Peyer's patch (tissue), 4 donors: ENCODE measurements at regions not wholly inside any gene's neighbourhood (a gene's known extent, or its start where the extent isn't known, plus 50 kb on each side); places are given as distances from the start of the nearest gene placed in this dataset.
"Not testable (repeated sequence)": the region's sequence is repeated elsewhere in the genome, so short reads cannot be mapped to it uniquely, and the experiment has no call there.

Source experiments
- DNase-seq, 3 donors: peaks; one replicate each; pipeline ENCODE4 v3.0.0-alpha.2; 2017 to 2019
- H3K27ac ChIP-seq, 4 donors: fragments of 200-600 bp; sonication (generic); one replicate each; pipeline ENCODE4 v1.5.1; 2016 to 2019
- H3K27me3 ChIP-seq, 2 donors: fragments of 200-600 bp; sonication (generic); one replicate each; pipeline ENCODE4 v1.5.1; 2019
- H3K36me3 ChIP-seq, 3 donors: fragments of 200-600 bp; sonication (generic); one replicate each; pipeline ENCODE4 v1.5.1; 2016 to 2019
- H3K4me1 ChIP-seq, 4 donors: fragments of 200-600 bp; sonication (generic); one replicate each; pipeline ENCODE4 v1.5.1; 2016 to 2019
- H3K4me3 ChIP-seq, 4 donors: fragments of 200-600 bp; sonication (generic); 1 replicate in 3 of 4; 2 replicates in 1 of 4; pipeline ENCODE4 v1.5.1; 2016 to 2019; ENCODE audit warnings: mild to moderate bottlenecking in 1 of 4
- H3K9me3 ChIP-seq, 4 donors: fragments of 200-600 bp; sonication (generic); one replicate each; pipeline ENCODE4 v1.5.1; 2016 to 2019; ENCODE audit warnings: mild to moderate bottlenecking in 1 of 4
- POLR2A ChIP-seq, 2 donors: fragments of 450-650 bp; IDR thresholded peaks; one replicate each; pipeline ENCODE4 v1.5.1; 2017; ENCODE audit warnings: antibody characterized with exemption in 2 of 2, mild to moderate bottlenecking in 2 of 2, moderate library complexity in 2 of 2
- TF ChIP-seq, protein P1 (sequence below), 6 experiments: fragments of 450-650 bp in 4 of 6; fragments of 200-600 bp in 2 of 6; sonication (generic) in 1 of 6; IDR thresholded peaks; one replicate each; pipeline ENCODE4 v1.5.1; 2017 to 2019; ENCODE audit warnings: antibody characterized with exemption in 6 of 6, mild to moderate bottlenecking in 3 of 6, moderate library complexity in 1 of 6

DNA sequence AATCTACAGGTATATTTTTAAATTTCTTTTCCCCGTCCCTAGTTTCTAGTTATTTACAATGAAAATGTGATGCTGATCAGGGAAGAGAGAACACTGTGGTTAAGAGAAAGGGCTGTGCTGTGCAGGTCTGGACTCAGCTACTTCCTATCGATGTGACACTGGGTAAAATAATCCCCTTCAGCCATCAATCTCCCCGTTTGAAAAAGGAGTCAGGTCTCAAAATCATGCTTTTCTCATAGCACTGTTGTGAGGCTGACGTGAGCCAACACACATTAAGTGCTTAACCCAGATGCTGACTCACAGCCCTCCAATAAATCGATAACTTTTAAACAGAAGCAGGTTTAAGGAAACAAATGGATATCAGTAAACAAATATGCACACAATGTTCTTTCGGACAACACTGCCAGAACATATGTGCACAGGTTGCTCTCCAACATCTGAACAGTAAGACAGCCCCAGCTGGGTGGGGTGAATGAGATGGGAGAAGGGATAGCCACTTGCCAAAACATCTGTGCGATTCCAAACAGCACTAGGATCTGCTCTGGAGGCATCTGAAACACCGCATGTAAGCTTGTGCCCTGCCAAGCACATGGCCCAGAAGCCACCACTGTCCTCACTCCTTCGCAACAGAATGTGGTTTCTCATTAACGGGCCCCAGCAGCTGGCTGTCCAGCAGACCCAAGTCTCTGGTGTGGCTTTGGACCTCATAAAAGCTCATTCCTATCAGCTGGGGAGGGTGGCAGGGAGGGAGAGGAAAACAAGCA, 143.2 kb upstream of the PRICKLE2 start:
- TF ChIP-seq, protein P1, sequence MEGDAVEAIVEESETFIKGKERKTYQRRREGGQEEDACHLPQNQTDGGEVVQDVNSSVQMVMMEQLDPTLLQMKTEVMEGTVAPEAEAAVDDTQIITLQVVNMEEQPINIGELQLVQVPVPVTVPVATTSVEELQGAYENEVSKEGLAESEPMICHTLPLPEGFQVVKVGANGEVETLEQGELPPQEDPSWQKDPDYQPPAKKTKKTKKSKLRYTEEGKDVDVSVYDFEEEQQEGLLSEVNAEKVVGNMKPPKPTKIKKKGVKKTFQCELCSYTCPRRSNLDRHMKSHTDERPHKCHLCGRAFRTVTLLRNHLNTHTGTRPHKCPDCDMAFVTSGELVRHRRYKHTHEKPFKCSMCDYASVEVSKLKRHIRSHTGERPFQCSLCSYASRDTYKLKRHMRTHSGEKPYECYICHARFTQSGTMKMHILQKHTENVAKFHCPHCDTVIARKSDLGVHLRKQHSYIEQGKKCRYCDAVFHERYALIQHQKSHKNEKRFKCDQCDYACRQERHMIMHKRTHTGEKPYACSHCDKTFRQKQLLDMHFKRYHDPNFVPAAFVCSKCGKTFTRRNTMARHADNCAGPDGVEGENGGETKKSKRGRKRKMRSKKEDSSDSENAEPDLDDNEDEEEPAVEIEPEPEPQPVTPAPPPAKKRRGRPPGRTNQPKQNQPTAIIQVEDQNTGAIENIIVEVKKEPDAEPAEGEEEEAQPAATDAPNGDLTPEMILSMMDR (IDR thresholded peaks at IDR 0.05): no peak
- no peak for TF ChIP-seq POLR2A (IDR thresholded peaks at IDR 0.05)
- DNase-seq: no peak
- H3K27me3 ChIP-seq: no peaks in the 10 kb centered on the region
- H3K4me3 ChIP-seq: no peak overlapping the region
- H3K36me3 ChIP-seq: no peaks in the 10 kb centered on the region
- no peaks in the 10 kb centered on the region for H3K4me1 ChIP-seq
- H3K9me3 ChIP-seq: no peaks in the 10 kb centered on the region
- no peak overlapping the region for H3K27ac ChIP-seq

GRCh38 chr3:64365877-64366276, 140.6 kb upstream of the PRICKLE2 start:
- H3K9me3 ChIP-seq: no peaks in the 10 kb centered on the region
- TF ChIP-seq, protein P1 (IDR thresholded peaks at IDR 0.05): no peak
- no peak for TF ChIP-seq POLR2A (IDR thresholded peaks at IDR 0.05)
- no peaks in the 10 kb centered on the region for H3K4me1 ChIP-seq
- no peaks in the 10 kb centered on the region for H3K36me3 ChIP-seq
- no peaks in the 10 kb centered on the region for H3K27me3 ChIP-seq
- H3K4me3 ChIP-seq: no peak overlapping the region
- DNase-seq: no peak
- H3K27ac ChIP-seq: no peak overlapping the region

DNA sequence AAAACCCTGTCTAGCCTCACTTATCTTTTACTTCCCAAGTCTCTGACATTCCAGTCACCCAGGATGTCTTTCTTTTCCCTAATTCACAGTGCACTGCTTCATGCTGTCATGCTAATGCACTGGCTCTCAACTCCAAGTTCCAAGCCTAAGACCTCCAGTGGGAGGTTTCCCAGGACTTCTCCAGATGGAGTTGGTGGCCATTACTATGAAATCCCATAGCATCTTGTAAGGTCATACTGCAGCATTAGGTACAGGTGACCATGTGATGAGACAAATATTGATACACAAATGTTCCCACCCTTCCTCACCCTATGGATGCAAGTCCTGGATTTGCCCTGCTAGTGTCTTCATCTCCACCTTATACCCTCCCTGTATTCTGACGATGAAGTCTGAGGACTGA, 138.6 kb upstream of the PRICKLE2 start:
- no peak for DNase-seq
- TF ChIP-seq, protein P1 (IDR thresholded peaks at IDR 0.05): no peak
- no peak for TF ChIP-seq POLR2A (IDR thresholded peaks at IDR 0.05)
- H3K9me3 ChIP-seq: no peaks in the 10 kb centered on the region
- H3K4me1 ChIP-seq: no peaks in the 10 kb centered on the region
- no peak overlapping the region for H3K27ac ChIP-seq
- H3K36me3 ChIP-seq: no peaks in the 10 kb centered on the region
- H3K27me3 ChIP-seq: no peaks in the 10 kb centered on the region
- H3K4me3 ChIP-seq: no peak overlapping the region

GRCh38 chr3:64361962-64362735, 136.9 kb upstream of the PRICKLE2 start:
- H3K9me3 ChIP-seq: no peaks in the 10 kb centered on the region
- no peaks in the 10 kb centered on the region for H3K27me3 ChIP-seq
- H3K36me3 ChIP-seq: no peaks in the 10 kb centered on the region
- no peaks in the 10 kb centered on the region for H3K4me1 ChIP-seq
- no peak overlapping the region for H3K4me3 ChIP-seq
- TF ChIP-seq, protein P1 (IDR thresholded peaks at IDR 0.05): no peak
- TF ChIP-seq POLR2A (IDR thresholded peaks at IDR 0.05): no peak
- H3K27ac ChIP-seq: no peak overlapping the region
- no peak for DNase-seq

DNA sequence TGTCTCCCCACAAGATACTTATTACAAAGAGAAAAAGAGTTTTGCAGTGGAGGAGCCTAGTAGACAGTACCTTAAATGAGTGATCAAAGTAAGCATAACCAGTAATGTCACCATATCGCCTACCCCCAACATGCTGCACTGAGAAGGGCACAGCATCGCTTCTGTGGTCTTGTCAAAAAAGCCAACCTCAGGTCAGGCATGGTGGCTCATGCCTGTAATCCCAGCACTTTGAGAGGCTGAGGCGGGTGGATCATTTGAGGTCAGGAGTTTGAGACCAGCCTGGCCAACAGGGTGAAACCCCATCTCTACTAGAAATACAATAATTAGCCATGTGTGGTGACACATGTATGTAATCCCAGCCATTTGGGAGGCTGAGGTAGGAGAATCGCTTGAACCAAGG, 135.8 kb upstream of the PRICKLE2 start:
- DNase-seq, H3K36me3 ChIP-seq, H3K27ac ChIP-seq, H3K9me3 ChIP-seq, H3K4me3 ChIP-seq, H3K4me1 ChIP-seq, H3K27me3 ChIP-seq: not testable (repeated sequence)

DNA sequence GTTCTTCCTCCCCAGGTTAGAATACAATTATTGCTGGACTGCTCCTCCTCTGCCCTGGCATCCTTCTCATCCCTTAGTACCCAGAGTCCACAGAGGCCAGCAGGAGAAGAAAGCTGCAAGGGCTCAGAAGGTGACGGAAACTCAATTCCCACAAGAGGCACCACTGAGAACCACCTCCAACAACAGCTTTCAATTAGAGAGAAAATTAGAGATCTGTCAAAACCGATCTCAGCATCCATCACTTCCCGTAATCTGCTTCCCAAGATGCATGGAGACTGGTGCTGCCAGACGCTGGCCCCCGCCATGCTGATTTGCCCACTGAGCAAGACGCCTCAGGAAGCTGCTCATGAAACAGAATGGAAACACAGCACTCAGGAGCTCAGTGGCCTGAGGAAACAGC, 135.0 kb upstream of the PRICKLE2 start:
- TF ChIP-seq, protein P1 (IDR thresholded peaks at IDR 0.05): no peak
- no peak for TF ChIP-seq POLR2A (IDR thresholded peaks at IDR 0.05)
- H3K9me3 ChIP-seq: no peaks in the 10 kb centered on the region
- no peaks in the 10 kb centered on the region for H3K27me3 ChIP-seq
- DNase-seq: no peak
- H3K27ac ChIP-seq: no peak overlapping the region
- H3K4me3 ChIP-seq: no peak overlapping the region
- H3K36me3 ChIP-seq: no peaks in the 10 kb centered on the region
- H3K4me1 ChIP-seq: no peaks in the 10 kb centered on the region
